ENCODE measurements at regions not wholly inside any gene's neighbourhood (a gene's known extent, or its start where the extent isn't known, plus 50 kb on each side); places are given as distances from the start of the nearest gene placed in this dataset.

DNA sequence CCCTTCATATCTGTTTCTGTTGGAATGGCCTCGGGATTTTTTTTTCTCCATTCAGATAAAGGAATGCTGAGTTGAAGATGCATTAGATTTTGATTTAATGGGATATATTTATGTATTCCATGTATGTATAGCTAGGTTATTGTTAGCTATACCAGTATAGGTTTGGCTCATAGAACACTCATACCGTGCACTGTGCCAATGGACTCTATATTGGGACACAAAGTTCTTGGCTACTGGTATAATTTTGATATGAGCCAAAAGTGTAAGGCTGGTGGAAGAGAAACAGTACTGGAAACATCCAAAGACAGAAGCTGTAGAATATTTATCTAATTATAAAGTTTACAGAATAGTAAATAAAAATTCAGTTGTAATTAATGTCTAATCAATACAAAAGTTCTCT lies 1912.1 kb downstream of the STIM2 start:
- TF ChIP-seq, protein P1, sequence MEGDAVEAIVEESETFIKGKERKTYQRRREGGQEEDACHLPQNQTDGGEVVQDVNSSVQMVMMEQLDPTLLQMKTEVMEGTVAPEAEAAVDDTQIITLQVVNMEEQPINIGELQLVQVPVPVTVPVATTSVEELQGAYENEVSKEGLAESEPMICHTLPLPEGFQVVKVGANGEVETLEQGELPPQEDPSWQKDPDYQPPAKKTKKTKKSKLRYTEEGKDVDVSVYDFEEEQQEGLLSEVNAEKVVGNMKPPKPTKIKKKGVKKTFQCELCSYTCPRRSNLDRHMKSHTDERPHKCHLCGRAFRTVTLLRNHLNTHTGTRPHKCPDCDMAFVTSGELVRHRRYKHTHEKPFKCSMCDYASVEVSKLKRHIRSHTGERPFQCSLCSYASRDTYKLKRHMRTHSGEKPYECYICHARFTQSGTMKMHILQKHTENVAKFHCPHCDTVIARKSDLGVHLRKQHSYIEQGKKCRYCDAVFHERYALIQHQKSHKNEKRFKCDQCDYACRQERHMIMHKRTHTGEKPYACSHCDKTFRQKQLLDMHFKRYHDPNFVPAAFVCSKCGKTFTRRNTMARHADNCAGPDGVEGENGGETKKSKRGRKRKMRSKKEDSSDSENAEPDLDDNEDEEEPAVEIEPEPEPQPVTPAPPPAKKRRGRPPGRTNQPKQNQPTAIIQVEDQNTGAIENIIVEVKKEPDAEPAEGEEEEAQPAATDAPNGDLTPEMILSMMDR (conservative IDR thresholded peaks at IDR 0.05), result no peak
- no peak for TF ChIP-seq EZH2 (IDR thresholded peaks at IDR 0.05; ENCODE audit: low read depth)
